ENCODE measurements at regions not wholly inside any gene's neighbourhood (a gene's known extent, or its start where the extent isn't known, plus 50 kb on each side); places are given as distances from the start of the nearest gene placed in this dataset.

GRCh38 chr10:65306201-65306600 is 1619.6 kb upstream of the LRRTM3 start (continued):
- no peak for TF ChIP-seq REST (IDR thresholded peaks at IDR 0.05; ENCODE audit: unreplicated experiment)

GRCh38 chr10:65312876-65313275 is 1613.0 kb upstream of the LRRTM3 start:
- no peak overlapping the region for H2AFZ ChIP-seq
- no peaks in the 10 kb centered on the region for H3K36me3 ChIP-seq (ENCODE audit: insufficient read depth)
- H3K4me3 ChIP-seq, result no peak overlapping the region
- DNase-seq (ENCODE audit: low spot score) (no peak), ATAC-seq (no peak)
- H4K20me1 ChIP-seq (replicated peaks; ENCODE audit: insufficient read depth), result no peaks in the 10 kb centered on the region
- H3K27me3 ChIP-seq (ENCODE audit: insufficient read depth), result no peaks in the 10 kb centered on the region
- no peaks in the 10 kb centered on the region for H3K4me1 ChIP-seq (ENCODE audit: insufficient read depth)
- Mint-ChIP-seq H3K27me3 (ENCODE audit: insufficient read depth, low read depth, poor library complexity) (no peaks in the 10 kb centered on the region), H3K9me3 (peaks cover 3% of the 10 kb centered on the region; the same call in 2 of the 3 replicates), H3K27ac (no peak overlapping the region), H3K4me3 (no peak overlapping the region), H3K36me3 (ENCODE audit: low read depth) (no peaks in the 10 kb centered on the region), H3K4me1 (peaks cover 6% of the 10 kb centered on the region; the same call in 2 of the 3 replicates)
- H3F3A ChIP-seq (replicated peaks; ENCODE audit: low read depth), result no peaks in the 10 kb centered on the region
- H3K9me2 ChIP-seq (ENCODE audit: insufficient read depth), result no peaks in the 10 kb centered on the region
- no peak overlapping the region for H3K4me2 ChIP-seq
- no peak overlapping the region for H3K27ac ChIP-seq (ENCODE audit: low read depth)
- no peaks in the 10 kb centered on the region for H3K79me2 ChIP-seq (replicated peaks; ENCODE audit: insufficient read depth)
- TF ChIP-seq ZNF462 (CRISPR knock-in tag; IDR thresholded peaks at IDR 0.05), result no peak
- TF ChIP-seq CTCF (conservative IDR thresholded peaks at IDR 0.05; ENCODE audit: low read depth in 2 of 2), result no peak
- no peak for TF ChIP-seq ZNF331 (CRISPR knock-in tag; IDR thresholded peaks at IDR 0.05; ENCODE audit: low read depth)
- TF ChIP-seq JUNB (IDR thresholded peaks at IDR 0.05; ENCODE audit: unreplicated experiment), result no peak
- no peak for TF ChIP-seq ETS1 (IDR thresholded peaks at IDR 0.05)
- TF ChIP-seq STAT1 (IDR thresholded peaks at IDR 0.05; ENCODE audit: unreplicated experiment), result no peak
- no peak for TF ChIP-seq CREB1 (CRISPR knock-in tag; IDR thresholded peaks at IDR 0.05; ENCODE audit: low read depth)
- TF ChIP-seq POLR2AphosphoS5 (IDR thresholded peaks at IDR 0.05; ENCODE audit: low read depth), result no peak
- no peak for TF ChIP-seq NANOG (IDR thresholded peaks at IDR 0.05; ENCODE audit: borderline replicate concordance)
- no peak for TF ChIP-seq EZH2 (IDR thresholded peaks at IDR 0.05; ENCODE audit: low read depth, unreplicated experiment)
- TF ChIP-seq ZNF114 (CRISPR knock-in tag; IDR thresholded peaks at IDR 0.05), result no peak
